Adrenal gland (tissue), 5 donors: ENCODE measurements at regions not wholly inside any gene's neighbourhood (a gene's known extent, or its start where the extent isn't known, plus 50 kb on each side); places are given as distances from the start of the nearest gene placed in this dataset.

Experiments used
- CTCF ChIP-seq, 6 experiments: fragments of 450-650 bp in 4 of 6; fragments of 200-600 bp in 2 of 6; sonication (generic) in 1 of 6; IDR thresholded peaks; 1 replicate in 5 of 6; 2 replicates in 1 of 6; pipeline versions ENCODE4 v1.5.1 to v1.8.0; 2016 to 2021; ENCODE audit warnings: antibody characterized with exemption in 6 of 6, mild to moderate bottlenecking in 2 of 6, moderate library complexity in 1 of 6
- POLR2A ChIP-seq, 2 donors: fragments of 450-650 bp; IDR thresholded peaks; one replicate each; pipeline ENCODE4 v1.6.1; 2017; ENCODE audit warnings: antibody characterized with exemption in 2 of 2, mild to moderate bottlenecking in 2 of 2, moderate library complexity in 1 of 2
- donor health status: DM: no; HTN: no; CAD: no.

GRCh38 chr9:79390781-79391770, 180.7 kb upstream of the TLE4 start:
- TF ChIP-seq POLR2A (IDR thresholded peaks at IDR 0.05), result no peak
- TF ChIP-seq CTCF (IDR thresholded peaks at IDR 0.05), result no peak
